CD4-positive, alpha-beta T cell treated with Interleukin-21 for 1 hour (primary cell): ENCODE measurements at regions not wholly inside any gene's neighbourhood (a gene's known extent, or its start where the extent isn't known, plus 50 kb on each side); places are given as distances from the start of the nearest gene placed in this dataset.

Experiments
- DNase-seq: peaks from one replicate; pipeline ENCODE4 v3.0.0-alpha.2; 2020

- DNase-seq = no peak
Observed at GRCh38 chr13:65656740-65657329, 1573.3 kb downstream of the PCDH9 start.

GRCh38 chr13:65653613-65654012, 1576.5 kb downstream of the PCDH9 start:
- no peak for DNase-seq

GRCh38 chr13:65650321-65650720, 1579.8 kb downstream of the PCDH9 start:
- DNase-seq = no peak

DNA sequence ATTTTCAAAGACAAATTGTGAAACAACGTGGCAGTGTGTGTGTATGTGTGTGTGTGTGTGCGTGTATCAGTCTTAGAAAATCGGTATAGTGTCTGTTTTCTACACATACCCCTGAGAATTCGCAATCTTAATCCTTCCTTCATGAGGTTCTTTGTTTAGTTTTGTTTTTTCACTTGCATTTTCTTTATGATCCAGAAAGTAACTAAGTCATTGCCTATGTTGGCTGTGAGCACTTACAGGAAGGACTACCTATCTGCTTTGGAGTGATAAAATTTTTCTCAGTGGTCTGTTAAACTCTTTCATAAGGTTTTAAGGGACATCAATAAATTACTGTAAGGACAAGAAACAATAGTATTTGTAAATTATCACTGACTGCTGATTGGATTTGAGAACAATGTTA, 1587.1 kb downstream of the PCDH9 start:
- DNase-seq = no peak

GRCh38 chr13:65642301-65642700, 1587.8 kb downstream of the PCDH9 start:
- DNase-seq = no peak

DNA sequence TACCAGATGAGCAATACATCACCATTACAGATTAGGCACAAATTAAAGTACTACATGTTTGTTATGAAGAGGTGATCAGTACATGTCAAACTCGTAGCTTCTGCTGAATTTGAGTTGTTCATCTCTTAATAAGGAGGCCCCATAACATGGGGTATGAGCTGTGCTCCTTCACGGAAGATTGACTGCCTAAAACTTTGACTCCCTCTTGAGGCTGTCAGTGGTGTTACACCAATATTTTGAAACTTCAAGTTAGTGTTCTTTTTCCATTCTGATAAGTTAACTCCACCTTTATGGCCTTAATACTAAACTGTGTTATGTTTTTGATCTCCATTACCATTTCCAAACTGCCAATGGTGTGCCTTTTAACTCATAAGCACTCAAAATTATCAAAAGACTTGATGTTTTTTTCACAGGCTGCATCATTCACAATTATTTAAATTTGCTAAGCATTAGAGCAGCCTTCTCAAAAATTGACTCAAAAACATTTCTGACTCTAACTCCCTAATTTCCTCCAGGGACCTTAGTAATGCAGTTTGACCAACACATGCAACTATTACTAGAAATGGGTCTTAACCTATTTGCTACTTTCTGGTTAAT, 1591.5 kb downstream of the PCDH9 start:
- DNase-seq = no peak

DNA sequence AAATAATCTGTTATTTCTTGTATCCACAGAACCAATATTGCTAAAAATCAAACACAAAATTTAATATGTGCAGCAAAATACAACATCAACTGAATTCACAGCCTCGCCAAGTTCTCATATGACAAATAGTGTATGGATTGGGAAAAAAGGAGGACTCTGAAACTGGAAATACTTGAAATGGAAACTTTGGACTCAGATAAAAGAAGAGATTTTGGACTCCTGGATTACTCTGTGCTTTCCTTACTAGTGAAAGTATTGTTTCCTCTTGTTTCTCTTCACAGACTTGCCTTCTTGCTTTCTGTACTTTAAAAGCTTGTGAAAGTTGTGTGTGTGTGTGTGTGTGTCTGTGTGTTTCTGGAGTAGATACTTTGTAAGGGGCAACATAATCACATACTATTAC, 1596.3 kb downstream of the PCDH9 start:
- DNase-seq = no peak

- DNase-seq = no peak
Observed at GRCh38 chr13:65631078-65631477, 1599.1 kb downstream of the PCDH9 start.

- no peak for DNase-seq
Observed at GRCh38 chr13:65629926-65630325, 1600.2 kb downstream of the PCDH9 start.

DNA sequence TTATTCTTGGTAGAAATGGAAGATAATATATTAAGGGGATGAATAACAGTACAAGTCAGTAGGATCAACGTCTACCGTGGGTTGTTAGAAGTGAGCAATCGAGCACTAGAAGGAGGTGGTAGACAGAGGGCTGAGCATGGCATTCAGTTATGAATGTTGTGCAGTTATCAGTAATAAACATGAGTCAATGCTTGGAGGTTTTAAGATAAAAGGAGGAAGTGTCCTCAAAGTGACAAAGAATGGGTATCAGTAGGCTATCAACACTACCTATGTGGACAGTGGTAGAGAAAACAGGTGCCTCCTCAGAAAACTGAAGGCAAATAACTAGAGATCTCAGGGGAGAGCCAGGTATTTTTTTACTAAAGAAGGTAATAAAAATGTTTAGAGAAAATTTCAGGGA, 1607.0 kb downstream of the PCDH9 start:
- DNase-seq = no peak

GRCh38 chr13:65615506-65615905, 1614.6 kb downstream of the PCDH9 start:
- DNase-seq = no peak

GRCh38 chr13:65613004-65613403, 1617.1 kb downstream of the PCDH9 start:
- DNase-seq = no peak

GRCh38 chr13:65609350-65609749, 1620.8 kb downstream of the PCDH9 start:
- no peak for DNase-seq

- no peak for DNase-seq
Observed at GRCh38 chr13:65606622-65607021, 1623.5 kb downstream of the PCDH9 start.

- DNase-seq = no peak
Observed at GRCh38 chr13:65605396-65605795, 1624.7 kb downstream of the PCDH9 start.

- no peak for DNase-seq
Observed at GRCh38 chr13:65603160-65603559, 1627.0 kb downstream of the PCDH9 start.

DNA sequence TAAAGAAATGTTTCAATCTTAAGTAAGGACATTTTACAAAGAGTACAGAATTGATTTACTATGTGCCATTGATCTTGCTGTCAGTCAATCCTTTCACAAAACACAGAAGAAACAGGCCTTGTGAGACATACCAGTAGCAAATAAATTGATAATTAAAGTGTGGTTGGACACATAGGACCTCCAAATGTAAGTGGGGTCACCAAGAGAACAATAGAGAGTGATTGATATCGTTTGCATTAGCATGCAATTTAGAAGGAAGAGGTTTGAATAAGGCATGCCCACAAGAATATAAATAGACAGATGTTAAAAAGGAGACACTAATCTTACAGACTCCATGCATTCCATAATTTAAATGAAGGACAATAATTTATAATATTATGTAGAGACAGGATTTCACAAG, 1628.3 kb downstream of the PCDH9 start:
- DNase-seq = no peak

DNA sequence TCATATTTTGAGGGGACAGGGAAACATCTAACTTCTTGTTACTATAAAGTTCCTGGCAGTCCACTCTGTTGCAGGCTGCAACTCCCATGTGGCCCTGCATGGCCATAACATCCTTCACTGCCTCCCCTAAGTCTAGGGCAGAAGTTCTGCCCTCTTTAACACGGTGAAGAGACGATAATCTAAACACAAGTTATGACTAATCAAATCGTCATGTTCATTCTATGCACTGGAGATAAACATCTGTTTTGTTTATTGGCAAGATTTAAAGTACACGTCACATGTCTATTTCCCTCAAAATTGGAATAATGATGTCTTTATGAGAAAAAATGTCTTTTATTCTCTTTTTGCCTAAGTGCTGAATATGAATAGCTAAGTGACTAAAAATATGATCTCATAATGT, 1629.4 kb downstream of the PCDH9 start:
- DNase-seq = no peak

- DNase-seq = no peak
Observed at GRCh38 chr13:65597839-65598818, 1632.0 kb downstream of the PCDH9 start.

DNA sequence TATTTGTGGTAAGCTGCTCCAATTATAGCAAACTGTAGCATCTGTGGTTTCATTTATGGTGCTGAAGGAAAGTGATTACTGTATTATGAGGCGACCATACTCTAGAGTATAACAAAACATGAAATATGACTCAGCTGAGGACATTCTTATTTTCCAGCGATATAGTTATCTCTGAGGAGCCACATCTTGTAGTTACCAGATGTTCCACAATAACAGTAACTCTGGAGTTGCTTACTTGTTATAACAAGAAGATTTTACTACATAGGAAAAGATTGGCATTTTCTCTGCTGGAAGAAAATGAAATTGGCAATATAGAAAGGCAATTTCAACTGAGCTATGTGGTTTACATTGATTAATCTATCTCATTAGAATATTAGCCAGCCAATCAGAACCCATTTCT, 1634.2 kb downstream of the PCDH9 start:
- no peak for DNase-seq

- no peak for DNase-seq
Observed at GRCh38 chr13:65594298-65594781, 1635.8 kb downstream of the PCDH9 start.

DNA sequence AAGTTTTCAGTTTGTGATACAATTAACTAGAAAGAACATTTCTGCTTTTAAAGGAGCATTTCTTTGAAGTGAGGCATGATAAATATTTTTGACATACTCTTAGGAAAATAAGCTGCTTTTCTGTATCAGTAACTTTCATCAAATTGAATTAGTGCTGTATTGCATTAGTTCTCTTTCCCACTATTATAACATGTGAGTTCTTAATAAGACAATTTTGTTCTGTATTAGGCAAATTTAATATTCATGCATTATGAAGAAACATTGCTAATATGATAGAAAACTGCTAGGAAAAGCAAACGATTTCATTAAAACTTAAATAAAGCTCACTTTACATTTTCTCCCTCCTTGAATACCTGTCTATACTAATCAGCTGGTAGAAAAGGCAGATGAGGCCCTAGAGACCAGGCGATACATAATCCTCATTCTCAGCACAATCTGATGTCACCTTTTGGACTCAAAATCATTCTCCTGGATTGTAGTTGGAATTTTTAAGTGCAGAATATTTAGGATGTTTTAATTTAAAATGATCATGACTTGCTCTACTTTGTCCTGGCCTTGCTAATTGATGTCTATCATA, 1636.8 kb downstream of the PCDH9 start:
- no peak for DNase-seq

DNA sequence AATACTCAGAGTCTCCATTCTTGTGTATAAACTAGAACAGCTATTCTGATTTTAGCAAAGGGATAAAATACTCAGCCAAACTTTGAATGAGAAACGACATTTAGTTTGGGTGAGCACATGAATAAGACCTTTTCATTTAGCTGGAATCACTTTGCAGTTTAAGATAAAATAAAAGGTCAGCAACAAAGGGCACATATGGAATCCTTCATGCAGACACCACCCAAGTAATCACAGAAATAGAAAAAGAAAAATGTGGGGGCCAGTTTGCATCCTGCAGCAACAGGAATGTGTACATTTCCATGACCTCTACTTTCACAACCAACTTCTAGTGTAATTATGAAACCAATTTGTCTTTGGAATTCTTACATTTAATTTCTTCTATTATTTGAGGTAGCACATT, 1637.4 kb downstream of the PCDH9 start:
- DNase-seq = no peak

- no peak for DNase-seq
Observed at GRCh38 chr13:65585346-65585745, 1644.8 kb downstream of the PCDH9 start.
